ENCODE measurements at regions not wholly inside any gene's neighbourhood (a gene's known extent, or its start where the extent isn't known, plus 50 kb on each side); places are given as distances from the start of the nearest gene placed in this dataset.

DNA sequence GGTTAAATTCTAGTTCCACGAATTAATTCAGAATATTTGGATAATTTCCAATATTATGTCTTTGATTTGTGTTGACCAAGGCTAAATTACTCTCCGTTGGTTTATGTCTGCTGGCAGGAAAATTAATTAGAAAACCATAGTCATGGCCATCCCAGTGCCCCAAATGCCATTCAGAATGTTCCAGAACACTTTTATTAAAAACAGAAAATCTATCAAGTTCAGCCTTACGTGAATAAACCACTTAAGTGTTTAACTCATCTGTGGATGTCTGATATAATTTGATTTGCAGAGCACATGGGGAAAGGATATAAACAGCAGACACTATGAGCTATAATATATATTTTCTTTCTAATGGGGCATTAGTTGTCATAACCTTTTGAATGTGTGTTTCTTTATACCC, 480.7 kb downstream of the MRPL39 start:
- TF ChIP-seq POLR2A (IDR thresholded peaks at IDR 0.05): no peak
- no peak for TF ChIP-seq POLR2AphosphoS5 (IDR thresholded peaks at IDR 0.05)
